PC-3 (cell line): ENCODE measurements at regions not wholly inside any gene's neighbourhood (a gene's known extent, or its start where the extent isn't known, plus 50 kb on each side); places are given as distances from the start of the nearest gene placed in this dataset.

Experiments
- ATAC-seq: fragments of 200-7000 bp; cut with Tn5 transposase; 2 replicates; pipeline ENCODE4 v1.9.1; 2020; ENCODE audit warnings: mild to moderate bottlenecking, moderate library complexity
- BruUV-seq: library from RNA; stranded (reverse); fragments of 400-500 nt; replicated peaks from 2 replicates; lab custom pipeline; 2021; lab: Mats Ljungman, UMichigan
- CTCF ChIA-PET: fragments of 300-600 bp; sonication (Branson Sonifier 250); formaldehyde crosslinking; loops from one replicate; lab custom pipeline; 2022; ENCODE audit warnings: antibody characterized with exemption; lab: Charles Lee
- POLR2A ChIA-PET: fragments of 300-600 bp; sonication (Branson Sonifier 250); formaldehyde crosslinking; loops from one replicate; lab custom pipeline; 2022; ENCODE audit warnings: antibody characterized with exemption; ENCODE audit not compliant: unreplicated experiment; lab: Charles Lee
- DNase-seq: peaks from one replicate; pipeline ENCODE4 v3.0.0-alpha.2; 2015
- H2AFZ ChIP-seq: fragments of 300-600 bp; sonication (generic); 2 replicates; pipeline ENCODE4 v1.6.0; 2016; ENCODE audit warnings: antibody characterized with exemption, low read length
- H3F3A ChIP-seq: fragments of 300-600 bp; sonication (generic); one replicate; pipeline ENCODE4 v1.6.0; 2017; ENCODE audit warnings: antibody characterized with exemption, low read length, control low read depth, mild to moderate bottlenecking; ENCODE audit not compliant: unreplicated experiment
- H3K27ac ChIP-seq: fragments of 300-600 bp; sonication (generic); 2 replicates; pipeline ENCODE4 v1.5.1; 2016; ENCODE audit warnings: mild to moderate bottlenecking, low read length
- H3K27me3 ChIP-seq: fragments of 300-600 bp; sonication (generic); 2 replicates; pipeline ENCODE4 v1.6.1; 2016; ENCODE audit warnings: low read length, mixed read lengths
- H3K36me3 ChIP-seq: fragments of 300-600 bp; sonication (generic); 2 replicates; pipeline ENCODE4 v1.6.1; 2016; ENCODE audit warnings: low read depth, mixed run types, low read length, mixed read lengths
- H3K4me1 ChIP-seq: fragments of 300-600 bp; sonication (generic); 2 replicates; pipeline ENCODE4 v1.5.1; 2016; ENCODE audit warnings: low read length; ENCODE audit not compliant: insufficient read depth
- H3K4me2 ChIP-seq: fragments of 300-600 bp; sonication (generic); 2 replicates; pipeline ENCODE4 v1.6.0; 2016; ENCODE audit warnings: low read length
- H3K4me3 ChIP-seq: fragments of 300-600 bp; sonication (generic); 2 replicates; pipeline ENCODE4 v1.5.1; 2016; ENCODE audit warnings: mild to moderate bottlenecking, low read length, mixed read lengths
- H3K79me2 ChIP-seq: fragments of 300-600 bp; sonication (generic); 2 replicates; pipeline ENCODE4 v1.6.1; 2017; ENCODE audit warnings: low read length, mixed read lengths
- H3K9ac ChIP-seq: fragments of 300-600 bp; sonication (generic); 2 replicates; pipeline ENCODE4 v1.6.0; 2016; ENCODE audit warnings: mild to moderate bottlenecking, low read length
- H3K9me2 ChIP-seq: fragments of 300-600 bp; sonication (generic); replicated peaks from 2 replicates; pipeline ENCODE4 v1.6.1; 2016; ENCODE audit warnings: mixed run types, low read length, mixed read lengths
- H3K9me3 ChIP-seq: fragments of 300-600 bp; sonication (generic); 2 replicates; pipeline ENCODE4 v1.6.1; 2016; ENCODE audit warnings: low read length, mixed read lengths
- H4K20me1 ChIP-seq: fragments of 300-600 bp; sonication (generic); 2 replicates; pipeline ENCODE4 v1.6.1; 2016; ENCODE audit warnings: low read length, mixed read lengths
- CTCF ChIP-seq: fragments of 300-600 bp; sonication (generic); conservative IDR thresholded peaks from 2 replicates; pipeline ENCODE4 v1.5.1; 2017; ENCODE audit warnings: antibody characterized with exemption, low read depth, mild to moderate bottlenecking, low read length
- EZH2 ChIP-seq: fragments of 300-600 bp; sonication (generic); IDR thresholded peaks from one replicate; pipeline ENCODE4 v1.6.1; 2017; ENCODE audit warnings: antibody characterized with exemption, mild to moderate bottlenecking, low read length; ENCODE audit not compliant: unreplicated experiment
- EZH2phosphoT487 ChIP-seq: fragments of 300-600 bp; sonication (generic); IDR thresholded peaks from 2 replicates; pipeline ENCODE4 v1.6.1; 2018; ENCODE audit warnings: mild to moderate bottlenecking, antibody characterized with exemption, low read length, borderline replicate concordance
- intact Hi-C: fragments of 100-400 bp; cut with micrococcal nuclease; formaldehyde crosslinking; loops from 2 replicates; pipeline ENCODE4 v1.9.0; 2023

DNA sequence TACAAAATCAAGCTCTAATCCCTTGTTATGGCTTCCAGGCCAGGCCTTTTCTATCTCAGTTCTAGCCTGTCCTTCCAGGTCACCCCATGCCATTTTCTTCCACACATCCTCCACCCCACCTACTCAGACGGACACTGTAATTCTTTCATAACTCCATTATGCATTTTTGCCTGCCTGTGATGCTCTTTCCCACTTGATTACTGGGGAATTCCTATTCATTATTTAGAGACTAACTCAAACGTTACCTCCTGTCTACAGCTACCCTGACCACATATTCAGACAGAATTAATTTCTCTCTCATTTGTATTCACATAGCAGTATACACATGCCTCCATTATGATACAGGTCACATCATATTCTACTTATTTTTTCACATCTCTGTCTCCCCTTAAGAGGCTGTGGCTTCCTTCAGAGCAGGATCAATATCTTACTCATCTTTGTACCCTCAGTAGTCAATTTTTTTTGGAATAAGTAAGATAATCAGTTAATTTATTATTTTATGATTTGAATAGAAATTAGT, 156.5 kb upstream of the ZC3H12C start:
- BruUV-seq = no TSS peak
- CTCF ChIA-PET = no interaction called here
- intact Hi-C loops = loop anchor here (10.0 kb wide), 2 partner anchors 212 to 1062 kb away; no protein-coding TSS in a partner anchor

GRCh38 chr11:109937968-109938367, 155.2 kb upstream of the ZC3H12C start:
- no peak overlapping the region for H3K4me3 ChIP-seq
- no peaks in the 10 kb centered on the region for H3K27me3 ChIP-seq
- no peak overlapping the region for H2AFZ ChIP-seq
- ATAC-seq = no peak
- peaks cover 22% of the 10 kb centered on the region for H3K4me1 ChIP-seq
- intact Hi-C loops = loop anchor here (10.0 kb wide), 2 partner anchors 213 to 1063 kb away; no protein-coding TSS in a partner anchor
- H3K9me2 ChIP-seq = no peaks in the 10 kb centered on the region
- no peak overlapping the region for H3K27ac ChIP-seq
- H3K79me2 ChIP-seq = no peaks in the 10 kb centered on the region
- H4K20me1 ChIP-seq = no peaks in the 10 kb centered on the region
- H3K4me2 ChIP-seq = no peak overlapping the region
- H3K9me3 ChIP-seq = no peaks in the 10 kb centered on the region
- CTCF ChIA-PET = no interaction called here
- H3K9ac ChIP-seq = no peak overlapping the region
- BruUV-seq = no TSS peak
- no peak for TF ChIP-seq EZH2phosphoT487
- TF ChIP-seq CTCF = no peak
- TF ChIP-seq EZH2 = no peak
- no peaks in the 10 kb centered on the region for H3F3A ChIP-seq
- DNase-seq = no peak
- POLR2A ChIA-PET = no interaction called here
- no peaks in the 10 kb centered on the region for H3K36me3 ChIP-seq

More for the DNA sequence above, 156.5 kb upstream of the ZC3H12C start:
- no peak overlapping the region for H2AFZ ChIP-seq
- no peak overlapping the region for H3K9ac ChIP-seq
- no peak overlapping the region for H3K4me2 ChIP-seq
- no peak overlapping the region for H3K27ac ChIP-seq
- no peaks in the 10 kb centered on the region for H4K20me1 ChIP-seq
- H3K79me2 ChIP-seq = no peaks in the 10 kb centered on the region
- no peaks in the 10 kb centered on the region for H3K9me2 ChIP-seq
- no peaks in the 10 kb centered on the region for H3K36me3 ChIP-seq
- no peaks in the 10 kb centered on the region for H3F3A ChIP-seq
- POLR2A ChIA-PET = no interaction called here
- TF ChIP-seq EZH2 (no peak), CTCF (no peak), EZH2phosphoT487 (no peak)
- DNase-seq = no peak
- no peak for ATAC-seq
- H3K4me1 ChIP-seq = peaks cover 22% of the 10 kb centered on the region
- H3K27me3 ChIP-seq = no peaks in the 10 kb centered on the region
- H3K9me3 ChIP-seq = no peaks in the 10 kb centered on the region
- no peak overlapping the region for H3K4me3 ChIP-seq

- DNase-seq (peak; percentile 94), ATAC-seq (peak; percentile 68)
- no peak overlapping the region for H2AFZ ChIP-seq
- no TSS peak for BruUV-seq
- no peaks in the 10 kb centered on the region for H3K79me2 ChIP-seq
- peak overlapping the region; percentile 62; the same call in 1 of the 2 replicates for H3K9ac ChIP-seq
- H3K36me3 ChIP-seq = no peaks in the 10 kb centered on the region
- ChIA-PET CTCF (interaction anchor here (0.6 to 1.3 kb wide), 13 partner anchors 74 to 1333 kb away, joined by 3 to 15 read pairs (median 3); partner anchors contain the start of genes RDX and ZC3H12C), POLR2A (interaction anchor here (0.6 to 0.7 kb wide), 2 partner anchors 648 to 1497 kb away, joined by 4 to 7 read pairs; no protein-coding TSS in a partner anchor)
- intact Hi-C loops = loop anchor here (1.0 to 10.0 kb wide), 4 partner anchors 86 to 1241 kb away; no protein-coding TSS in a partner anchor
- no peak for TF ChIP-seq EZH2
- peak; percentile 97 for TF ChIP-seq CTCF
- no peaks in the 10 kb centered on the region for H3K27me3 ChIP-seq
- no peak overlapping the region for H3K4me3 ChIP-seq
- H3K27ac ChIP-seq = peak overlapping the region; percentile 85
- no peaks in the 10 kb centered on the region for H3K9me3 ChIP-seq
- H3K4me2 ChIP-seq = no peak overlapping the region
- H3K4me1 ChIP-seq = peaks cover 22% of the 10 kb centered on the region
- no peaks in the 10 kb centered on the region for H3K9me2 ChIP-seq
- H3F3A ChIP-seq = no peaks in the 10 kb centered on the region
- no peaks in the 10 kb centered on the region for H4K20me1 ChIP-seq
Observed at GRCh38 chr11:109939166-109939810, 153.9 kb upstream of the ZC3H12C start.
